ENCODE measurements at regions not wholly inside any gene's neighbourhood (a gene's known extent, or its start where the extent isn't known, plus 50 kb on each side); places are given as distances from the start of the nearest gene placed in this dataset.
"Not testable (repeated sequence)": the region's sequence is repeated elsewhere in the genome, so short reads cannot be mapped to it uniquely, and the experiment has no call there.

DNA sequence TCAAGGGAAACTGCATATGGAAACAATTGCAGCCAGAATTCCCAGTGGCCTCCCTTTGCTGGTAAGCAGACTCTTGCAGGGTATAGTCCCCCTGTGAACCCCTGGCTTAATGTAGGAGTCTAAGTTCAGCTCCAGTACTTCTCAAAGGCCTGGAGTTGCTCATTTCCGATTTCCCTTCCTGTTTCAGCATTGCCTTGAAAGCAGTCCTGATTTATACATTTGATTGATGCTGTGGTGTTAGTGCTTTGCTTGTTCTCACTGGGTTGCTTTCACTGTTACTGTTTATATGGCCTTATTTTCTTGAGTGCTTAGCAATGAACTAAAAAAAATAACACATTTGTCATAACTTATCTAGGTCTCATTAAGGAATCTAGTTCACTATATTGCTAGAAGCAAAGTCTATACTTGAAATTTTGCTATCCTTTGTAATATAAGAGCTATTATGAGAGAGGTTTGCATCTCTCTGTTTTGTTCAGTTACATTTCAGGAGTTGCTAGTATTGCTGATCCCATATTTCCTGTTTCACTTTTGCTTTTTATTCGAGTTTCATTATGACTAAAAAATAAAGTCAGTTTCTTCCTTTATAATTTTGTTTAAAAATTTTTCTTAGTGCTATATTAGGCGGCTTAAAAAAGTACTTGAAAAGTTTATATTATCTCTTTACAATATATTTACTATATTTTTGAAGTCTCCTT lies 122.4 kb upstream of the NMUR2 start:
- DNase-seq (ENCODE audit: low read depth in 3 of 3), result no peak

DNA sequence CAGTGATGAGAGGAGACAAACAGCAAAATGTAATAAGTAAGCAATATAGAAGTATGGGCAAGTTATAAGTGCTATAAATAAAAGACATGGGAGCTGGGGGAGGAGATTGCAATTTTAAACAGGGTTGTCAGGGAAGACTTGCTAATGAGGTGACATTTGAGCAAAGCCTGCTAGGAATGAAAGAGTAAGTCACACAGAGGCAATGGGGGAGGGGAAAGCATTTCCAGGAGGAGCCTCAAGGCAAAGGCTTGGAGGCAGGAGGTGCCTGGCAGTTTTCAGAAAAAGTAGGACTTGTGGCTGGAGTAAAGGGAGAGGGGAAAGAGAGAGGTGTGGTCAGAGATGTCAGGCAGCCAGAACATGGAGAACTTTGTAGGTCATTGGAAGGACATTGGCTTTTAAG lies 124.4 kb upstream of the NMUR2 start:
- no peak for DNase-seq (ENCODE audit: low read depth in 3 of 3)

DNA sequence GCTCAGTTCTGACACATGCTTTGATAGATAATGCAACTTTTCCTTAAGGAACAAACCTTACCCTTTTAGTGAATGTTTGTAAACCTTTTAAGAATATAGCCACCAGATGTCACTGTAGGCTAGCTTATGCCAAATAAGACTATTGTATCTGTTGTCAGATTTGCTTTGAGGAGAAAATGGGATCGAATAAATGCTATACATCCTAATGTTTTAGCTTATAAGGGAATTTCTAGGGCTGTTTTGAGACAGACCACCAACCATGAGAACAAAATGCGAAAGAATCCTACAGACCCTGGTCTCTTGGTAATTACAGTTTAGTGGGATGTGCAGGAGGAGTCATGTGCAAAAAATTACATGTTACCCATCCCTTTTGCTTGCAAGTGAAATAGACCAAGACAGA lies 127.6 kb upstream of the NMUR2 start:
- DNase-seq (ENCODE audit: low read depth in 3 of 3), result no peak

DNA sequence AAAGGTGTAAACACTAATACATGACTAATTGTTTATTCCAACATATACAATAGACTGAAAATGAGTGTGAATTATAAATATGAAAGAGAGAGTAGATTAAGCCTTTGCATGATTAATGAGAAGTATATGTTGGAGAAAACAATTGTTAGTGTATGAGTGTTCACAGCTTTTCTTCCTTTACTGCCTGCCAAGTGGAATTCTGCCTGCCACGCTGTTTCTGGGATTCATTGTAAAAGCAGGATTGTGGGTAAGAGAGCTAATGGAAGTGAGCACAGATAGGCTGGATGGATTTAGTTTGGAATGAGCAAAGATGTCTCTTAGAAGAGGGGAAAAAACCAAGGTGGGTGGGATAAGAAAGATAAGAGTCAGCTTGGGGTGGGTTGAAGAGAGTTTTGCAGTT lies 129.6 kb upstream of the NMUR2 start:
- no peak for DNase-seq (ENCODE audit: low read depth in 3 of 3)

DNA sequence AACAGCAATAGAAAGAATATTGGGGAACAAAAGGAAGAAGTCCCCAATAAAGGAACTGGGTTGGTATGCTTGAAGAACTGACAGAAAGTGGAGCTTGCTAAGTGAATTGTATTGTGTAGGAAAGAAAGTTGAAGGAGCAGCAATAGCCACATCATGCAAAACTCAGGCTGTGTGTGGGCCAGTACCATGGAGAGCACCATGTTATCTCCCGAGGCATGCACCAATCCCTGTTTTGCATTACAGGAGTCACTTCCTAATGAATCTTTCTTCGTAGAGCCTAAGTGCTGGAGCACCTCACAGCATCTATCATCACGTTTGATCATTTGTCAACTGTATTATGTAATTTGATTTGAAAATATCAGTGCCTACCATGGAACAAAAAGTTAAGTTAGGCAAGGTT lies 137.7 kb upstream of the NMUR2 start:
- no peak for DNase-seq (ENCODE audit: low read depth in 3 of 3)

DNA sequence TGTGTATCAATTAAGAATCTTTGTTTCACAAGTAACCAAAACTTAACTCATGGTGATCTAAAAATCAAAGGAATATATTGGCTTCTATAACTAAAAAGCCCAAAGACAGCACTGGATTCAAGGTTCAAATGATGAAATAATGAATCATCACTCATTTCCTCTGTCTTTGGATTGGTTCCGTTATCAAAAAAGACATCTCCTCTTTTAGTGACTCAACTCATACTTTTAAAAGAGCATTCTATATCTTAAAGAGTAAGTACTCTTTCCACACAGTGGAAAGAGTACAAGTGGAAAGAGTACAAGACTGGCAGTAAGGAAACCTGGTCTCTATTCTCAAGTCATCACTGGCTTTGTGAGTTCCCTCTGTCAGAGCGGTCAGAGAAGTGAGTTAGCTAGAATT lies 141.4 kb upstream of the NMUR2 start:
- no peak for DNase-seq (ENCODE audit: low read depth in 3 of 3)

DNA sequence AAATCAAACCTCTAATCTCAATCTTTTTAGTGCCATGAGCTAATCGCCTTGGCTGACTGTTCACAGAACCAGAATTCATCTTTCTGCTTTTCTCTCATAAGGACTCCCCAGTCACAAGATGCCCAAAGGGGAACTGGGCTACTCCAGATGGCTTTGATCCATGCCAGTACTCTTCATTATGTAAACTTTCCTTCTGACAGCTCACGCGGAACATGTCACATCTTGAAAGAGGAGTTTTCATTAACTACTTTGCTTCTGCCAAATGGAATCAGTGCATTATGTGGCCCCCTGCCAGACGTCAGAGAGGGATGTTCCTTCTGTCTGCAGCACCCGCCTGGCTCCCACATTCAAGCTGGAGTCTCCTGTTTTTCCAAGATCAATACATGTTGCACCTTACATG lies 142.1 kb upstream of the NMUR2 start:
- no peak for DNase-seq (ENCODE audit: low read depth in 3 of 3)

DNA sequence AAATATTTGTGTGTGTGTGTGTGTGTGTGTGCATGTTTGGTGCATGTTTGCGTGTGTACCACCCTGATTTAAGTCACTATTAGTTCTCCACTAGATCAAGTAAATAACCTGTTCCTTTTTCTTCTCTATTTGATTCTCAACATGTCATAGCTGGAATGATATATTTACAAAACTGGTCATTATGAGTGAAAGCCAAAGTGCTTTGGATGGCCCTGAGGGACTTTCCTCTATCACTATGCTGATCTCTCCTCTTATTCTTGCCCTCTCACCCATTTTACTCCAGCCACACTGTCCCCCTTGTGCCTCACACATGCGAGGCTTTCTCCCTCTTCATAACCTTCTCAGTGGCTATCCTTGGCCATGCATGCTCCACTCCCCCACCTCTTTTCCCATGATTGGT lies 144.6 kb upstream of the NMUR2 start:
- DNase-seq (ENCODE audit: low read depth in 3 of 3), result no peak

DNA sequence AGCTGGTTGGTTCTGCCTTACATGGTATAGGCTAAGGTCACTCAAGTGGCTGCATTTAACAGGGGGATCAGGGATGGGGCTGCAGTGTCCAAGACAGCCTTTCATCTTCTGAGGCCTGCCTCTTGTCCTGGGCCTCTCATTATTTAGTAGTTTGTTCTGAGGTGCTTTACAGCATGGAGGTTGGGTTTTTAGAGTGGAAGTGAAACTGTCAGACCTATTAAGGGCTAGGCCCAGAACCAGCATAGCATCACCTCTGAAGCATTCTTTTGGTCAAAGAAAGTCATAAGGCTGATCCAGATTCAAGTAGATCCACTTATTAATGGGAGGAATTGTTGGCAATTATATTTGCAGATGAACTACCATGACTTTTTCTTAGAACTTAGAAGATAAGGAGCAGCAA lies 146.0 kb upstream of the NMUR2 start:
- no peak for DNase-seq (ENCODE audit: low read depth in 3 of 3)

DNA sequence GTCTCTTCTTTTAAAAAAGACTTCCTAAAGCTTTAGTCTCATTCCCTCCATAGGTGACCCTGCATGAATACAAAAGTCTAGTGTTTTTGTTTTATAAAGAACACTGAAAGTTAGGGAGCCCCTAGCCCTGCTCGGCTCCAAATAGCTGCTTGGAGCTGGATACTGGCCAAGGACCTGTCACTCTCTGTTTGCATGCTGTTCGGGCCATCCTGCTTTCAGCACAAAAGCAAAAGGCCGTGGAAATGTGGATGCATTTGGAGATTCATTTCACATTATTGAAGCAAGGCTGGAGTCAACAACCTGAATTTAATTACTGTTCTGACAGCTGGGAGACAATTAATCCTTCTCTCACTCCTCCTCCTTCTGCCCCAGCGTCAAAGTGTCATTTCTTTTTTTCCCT lies 151.7 kb upstream of the NMUR2 start:
- DNase-seq (ENCODE audit: low read depth in 3 of 3), result no peak

DNA sequence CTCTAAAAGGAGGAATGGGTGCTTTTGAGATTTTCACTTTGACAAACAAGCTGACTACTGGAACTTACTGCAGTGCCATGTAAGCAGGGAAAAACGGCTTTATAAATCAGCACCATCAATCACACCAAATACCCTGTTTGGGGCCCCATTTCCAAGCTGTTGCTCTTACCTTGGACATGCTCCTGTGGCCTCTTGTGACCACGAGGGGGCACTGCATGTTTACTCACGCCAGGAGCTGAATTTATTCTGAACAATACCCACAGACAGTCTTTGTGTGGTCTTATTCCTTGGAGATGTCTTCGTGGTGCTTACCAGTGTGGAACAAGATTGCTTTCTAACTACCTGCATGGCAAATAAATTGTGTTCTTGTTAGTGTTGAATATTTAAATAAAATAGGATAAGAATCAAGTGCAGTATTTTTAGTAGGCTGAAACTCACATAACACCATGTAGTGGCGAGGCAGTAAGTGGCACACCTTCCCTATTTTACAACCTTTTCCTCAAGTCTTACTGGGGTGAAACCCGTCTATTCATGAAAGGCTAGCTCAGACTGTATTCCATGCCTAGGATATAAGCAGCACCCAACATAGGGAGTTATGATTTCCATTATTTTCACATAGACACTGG lies 155.5 kb upstream of the NMUR2 start:
- peak in 2 of 3 donors; percentile 2 to 7 for DNase-seq (ENCODE audit: low read depth in 3 of 3)

DNA sequence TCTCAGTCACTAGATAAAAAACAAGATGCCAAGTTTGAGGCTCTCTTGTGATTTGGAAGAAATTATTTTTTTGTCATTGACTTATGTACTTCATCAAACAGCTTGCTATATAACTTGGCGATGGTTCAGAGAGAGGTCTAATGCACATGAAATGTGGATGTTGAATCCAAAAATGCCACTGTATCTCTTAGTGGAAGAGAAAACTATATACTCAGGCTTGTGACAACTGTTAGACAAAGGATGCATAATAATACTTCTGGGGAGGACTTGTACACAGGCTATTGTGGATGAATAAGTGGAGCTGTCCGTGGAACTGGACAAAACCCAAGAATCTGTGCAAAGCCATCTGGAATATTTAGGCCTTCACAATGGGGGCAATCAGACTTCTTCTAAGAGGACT lies 162.9 kb upstream of the NMUR2 start:
- DNase-seq (ENCODE audit: low read depth in 3 of 3), result no peak

DNA sequence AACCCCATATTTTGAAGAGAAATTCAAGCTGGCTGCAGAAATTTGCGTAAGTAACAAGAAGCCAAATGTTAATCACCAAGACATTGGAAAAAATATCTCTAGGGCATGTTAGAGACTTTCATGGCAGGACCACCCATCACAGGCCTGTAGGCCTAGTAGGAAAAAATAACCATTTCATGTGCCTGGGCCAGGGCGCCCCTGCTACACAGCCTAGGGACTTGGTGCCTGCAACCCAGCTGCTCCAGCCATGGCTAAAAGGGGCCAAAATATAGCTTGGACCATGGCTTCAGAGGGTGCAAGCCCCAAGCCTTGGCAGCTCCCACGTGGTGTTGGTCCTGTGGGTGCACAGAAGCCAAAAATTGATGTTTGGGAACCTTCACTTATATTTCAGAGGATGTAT lies 167.7 kb upstream of the NMUR2 start:
- DNase-seq (ENCODE audit: low read depth in 3 of 3), result no peak

DNA sequence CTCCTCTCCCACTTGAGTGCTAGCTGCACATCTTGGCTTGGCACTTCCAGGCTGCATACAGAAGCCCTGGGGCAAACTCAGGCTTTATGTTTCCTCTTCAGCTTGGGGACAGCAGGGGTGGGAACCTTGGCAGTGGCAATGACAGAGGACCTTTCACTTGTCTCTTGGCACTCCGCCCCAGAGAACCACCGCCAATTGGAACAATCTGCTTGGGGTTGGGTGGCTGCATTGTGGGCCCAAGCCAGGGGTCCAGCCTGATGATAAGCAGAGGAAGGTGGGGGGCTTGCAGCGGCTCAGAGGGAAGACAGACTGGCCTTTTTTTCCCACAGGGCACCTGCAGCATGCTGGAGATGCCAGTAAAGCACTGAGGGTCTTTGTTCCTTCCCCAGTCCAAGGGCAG lies 179.0 kb upstream of the NMUR2 start:
- DNase-seq (ENCODE audit: low read depth in 3 of 3), result no peak

DNA sequence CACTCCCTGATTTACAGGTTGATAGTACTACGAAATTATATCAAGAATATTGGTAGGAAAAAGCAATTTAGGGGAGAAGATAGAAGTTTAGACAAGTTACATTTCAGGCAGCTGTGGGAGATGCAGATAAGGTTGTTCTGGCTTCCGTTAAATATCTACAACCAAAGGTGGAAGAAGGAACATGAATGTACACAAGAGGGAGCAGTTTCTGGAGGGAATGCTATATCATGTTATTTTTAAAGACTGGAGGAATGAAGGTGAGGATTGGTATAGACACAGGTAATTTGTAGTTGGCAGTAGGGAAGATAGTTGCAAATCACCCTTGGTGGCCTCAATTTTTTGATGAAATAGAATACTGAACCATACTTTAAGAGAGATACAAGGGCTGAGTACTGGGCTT lies 187.3 kb upstream of the NMUR2 start:
- DNase-seq (ENCODE audit: low read depth in 3 of 3), result no peak

DNA sequence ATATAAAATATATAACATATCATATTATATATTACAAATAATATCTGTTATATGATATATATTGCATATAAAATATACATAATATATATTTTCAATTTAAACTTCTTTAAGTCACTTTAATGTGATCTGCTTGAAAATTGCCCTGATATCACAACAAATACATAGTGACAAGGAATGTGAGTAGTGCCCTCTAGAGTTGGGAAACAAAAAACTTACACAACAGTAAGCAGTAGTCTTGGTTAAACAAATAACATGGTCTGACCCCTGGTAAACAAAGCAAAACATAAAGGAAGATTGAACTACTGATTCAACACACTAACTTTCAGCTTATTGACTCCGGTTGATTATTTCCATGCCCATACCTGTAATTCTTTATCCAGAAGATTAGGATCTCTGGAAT lies 188.3 kb upstream of the NMUR2 start:
- DNase-seq (ENCODE audit: low read depth in 3 of 3), result no peak

DNA sequence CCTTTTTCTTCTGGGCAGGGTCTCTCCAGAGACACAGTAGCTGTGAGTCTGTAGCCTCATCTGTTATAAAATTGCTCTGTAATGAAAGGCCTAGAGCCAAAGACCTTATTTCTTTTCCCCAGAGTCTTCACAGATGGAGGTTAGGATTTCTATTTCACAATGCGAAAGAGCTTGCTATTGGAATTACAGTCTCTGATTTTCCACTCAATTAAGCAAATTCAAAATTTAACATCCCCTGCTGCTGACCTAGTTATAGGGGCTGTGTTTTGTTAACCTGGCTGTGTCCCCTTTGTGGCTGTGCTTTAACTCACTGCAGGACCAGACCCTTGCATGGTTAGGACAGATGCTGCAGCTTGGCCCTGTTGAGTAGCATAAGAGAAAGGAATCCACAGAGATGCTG lies 190.3 kb upstream of the NMUR2 start:
- DNase-seq (ENCODE audit: low read depth in 3 of 3), result no peak

DNA sequence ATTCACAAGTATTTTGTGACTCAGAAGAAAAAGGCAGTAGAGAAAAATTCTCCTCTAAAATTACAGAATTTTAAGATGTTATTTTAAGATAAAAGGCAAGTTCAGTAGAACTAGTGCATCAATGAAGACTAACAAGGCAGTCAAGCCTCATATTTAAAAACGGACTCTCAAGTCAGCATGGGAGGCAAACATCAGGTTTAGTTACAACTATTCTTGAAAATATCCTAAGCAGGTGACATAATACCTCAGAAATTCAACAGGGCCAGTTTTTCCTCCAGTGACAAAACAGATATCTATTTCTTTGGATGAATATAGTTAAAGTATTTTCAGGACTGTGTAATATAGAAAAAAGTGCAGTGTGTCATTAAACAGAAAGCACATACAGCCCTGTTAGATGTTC lies 194.0 kb upstream of the NMUR2 start:
- DNase-seq (ENCODE audit: low read depth in 3 of 3), result no peak

DNA sequence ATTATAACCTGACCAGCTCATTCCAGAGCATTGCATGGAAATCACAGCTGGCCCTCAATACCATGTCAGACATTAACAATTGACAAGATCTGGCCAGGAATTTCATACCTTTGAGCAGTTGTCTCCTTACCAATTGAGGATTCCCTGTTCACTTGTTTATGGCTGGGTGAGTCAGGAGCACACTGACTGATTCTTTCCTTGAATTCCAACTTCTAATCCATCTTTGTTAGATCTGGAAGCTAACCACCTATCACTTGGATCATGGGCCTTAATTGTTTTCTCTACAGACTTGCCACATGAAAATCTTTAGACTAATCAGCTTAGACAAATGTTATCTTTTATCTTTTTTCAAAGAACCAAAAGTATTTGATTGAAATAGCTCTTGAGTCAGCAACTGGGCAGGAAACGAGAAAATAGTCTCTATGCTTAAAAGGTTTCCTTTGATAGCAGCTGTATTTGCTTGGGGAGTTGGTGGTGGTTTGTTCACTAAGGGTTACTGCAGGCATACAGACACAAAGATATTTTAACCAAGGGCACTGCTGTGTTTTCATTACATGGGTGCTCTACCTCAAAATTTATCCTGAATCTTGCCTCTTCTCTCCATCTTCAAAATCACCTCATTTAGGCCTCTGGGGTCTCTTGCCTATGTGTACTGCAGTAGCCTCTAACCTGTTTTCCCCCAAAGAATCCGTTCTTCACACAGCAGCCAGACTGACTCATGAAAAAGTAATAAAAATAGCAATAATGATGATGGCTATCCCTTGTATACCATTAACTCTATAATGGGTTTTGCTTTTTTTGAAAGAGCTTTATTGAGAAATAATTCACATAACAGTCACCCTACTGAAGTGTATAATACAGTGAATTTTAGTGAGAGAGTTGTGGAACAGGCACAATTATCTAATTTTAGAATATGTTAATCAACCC lies 197.0 kb upstream of the NMUR2 start:
- no peak for DNase-seq (ENCODE audit: low read depth in 3 of 3)

DNA sequence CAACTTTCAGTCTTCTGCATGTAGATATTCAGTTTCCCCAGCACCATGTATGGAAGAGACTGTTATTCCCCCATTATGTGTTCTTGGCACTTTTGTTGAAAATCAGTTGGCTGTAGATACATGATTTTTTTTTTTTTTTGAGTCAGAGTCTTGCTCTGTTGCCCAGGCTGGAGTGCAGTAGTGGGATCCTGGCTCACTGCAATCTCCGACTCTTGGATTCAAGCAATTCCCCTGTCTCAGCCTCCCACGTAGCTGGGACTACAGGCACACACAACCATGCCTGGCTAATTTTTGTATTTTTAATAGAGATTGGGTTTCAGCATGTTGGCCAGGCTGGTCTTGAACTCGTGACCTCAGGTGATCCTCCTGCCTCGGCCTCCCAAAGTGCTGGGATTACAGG lies 201.0 kb upstream of the NMUR2 start:
- DNase-seq (ENCODE audit: low read depth in 3 of 3), result not testable (repeated sequence)

DNA sequence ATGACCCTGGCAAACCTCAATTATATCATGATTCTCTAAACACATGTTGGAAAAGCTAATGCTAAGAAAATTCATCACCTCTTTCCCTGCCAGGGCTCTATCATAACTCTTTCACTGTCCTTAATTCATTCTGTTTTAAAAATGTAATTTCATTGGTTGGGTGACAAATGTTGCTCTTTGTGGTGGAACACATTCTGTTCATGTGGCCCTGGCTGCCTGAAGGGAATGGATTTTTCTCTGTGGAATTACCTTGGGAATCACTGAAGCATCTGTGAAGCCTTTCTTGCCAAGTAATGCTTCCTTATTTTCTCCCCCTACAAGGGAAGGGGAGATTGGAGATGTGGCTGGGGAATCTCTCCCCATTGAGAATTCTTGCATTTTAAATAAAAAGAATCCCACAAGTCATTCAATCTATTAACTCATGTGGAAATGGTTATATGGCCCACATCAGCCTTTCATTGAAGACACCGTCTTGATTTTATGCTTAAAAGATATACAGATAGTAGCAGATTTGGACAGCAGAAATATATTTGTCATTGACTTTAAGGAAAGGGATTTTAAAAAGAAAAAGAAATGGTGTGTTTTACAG lies 201.8 kb upstream of the NMUR2 start:
- no peak for DNase-seq (ENCODE audit: low read depth in 3 of 3)

DNA sequence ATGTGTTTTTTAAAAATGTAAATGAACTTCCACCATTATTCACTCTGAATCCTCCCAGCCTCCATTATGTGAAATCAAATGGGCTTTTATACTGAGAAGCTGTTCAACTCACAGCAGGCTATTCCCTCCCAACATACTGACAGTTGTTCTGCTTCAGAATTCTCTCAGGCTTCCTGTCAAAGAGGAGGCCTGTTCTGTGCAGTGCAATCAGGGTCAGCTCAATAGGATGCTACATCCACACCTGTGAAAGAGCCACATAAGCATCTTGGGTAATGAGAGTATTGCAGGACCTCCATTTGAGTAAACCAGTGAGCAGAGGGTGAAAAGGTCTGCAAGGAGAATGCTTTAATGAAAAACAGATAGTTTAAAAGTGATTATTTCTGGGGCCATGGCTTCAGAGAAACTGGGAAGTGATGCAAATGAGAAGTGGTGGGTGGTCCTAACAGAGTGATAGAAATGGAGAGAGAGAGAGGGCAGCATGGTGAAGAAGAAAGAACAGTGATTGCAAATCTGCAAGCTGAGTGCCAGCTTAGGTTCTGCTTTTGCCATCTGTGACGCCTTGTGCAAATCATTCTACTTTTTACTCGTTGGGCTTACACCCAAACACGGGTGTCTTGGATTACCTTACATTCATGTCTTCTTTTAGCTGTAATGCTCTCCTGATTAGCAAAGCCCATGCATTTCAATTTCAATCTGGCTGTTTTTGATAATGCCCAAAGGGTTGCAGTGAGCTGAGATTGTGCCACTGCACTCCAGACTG lies 202.5 kb upstream of the NMUR2 start:
- no peak for DNase-seq (ENCODE audit: low read depth in 3 of 3)
